Esophagus muscularis mucosa (tissue), 4 donors: ENCODE measurements at regions not wholly inside any gene's neighbourhood (a gene's known extent, or its start where the extent isn't known, plus 50 kb on each side); places are given as distances from the start of the nearest gene placed in this dataset.

Source experiments
- DNase-seq: peaks from one replicate; pipeline ENCODE4 v3.0.0-alpha.2; 2017; ENCODE audit errors: extremely low spot score
- H3K27ac ChIP-seq, 4 donors: fragments of 200-600 bp; sonication (generic); replicated peaks in 1 of 4; 1 replicate in 3 of 4; 2 replicates in 1 of 4; pipeline ENCODE4 v1.5.1; 2016 to 2019; ENCODE audit warnings: mild to moderate bottlenecking in 1 of 4
- H3K27me3 ChIP-seq, 4 donors: fragments of 200-600 bp; sonication (generic); one replicate each; pipeline versions ENCODE4 v1.5.1 to v1.6.0; 2016 to 2019
- H3K36me3 ChIP-seq, 4 donors: fragments of 200-600 bp; sonication (generic); one replicate each; pipeline ENCODE4 v1.5.1; 2016 to 2019
- H3K4me1 ChIP-seq, 4 donors: fragments of 200-600 bp; sonication (generic); one replicate each; pipeline ENCODE4 v1.5.1; 2016 to 2019
- H3K4me3 ChIP-seq, 4 donors: fragments of 200-600 bp; sonication (generic); 1 replicate in 2 of 4; 2 replicates in 2 of 4; pipeline ENCODE4 v1.5.1; 2016 to 2019; ENCODE audit warnings: mild to moderate bottlenecking in 4 of 4, moderate library complexity in 1 of 4
- H3K9me3 ChIP-seq, 4 donors: fragments of 200-600 bp; sonication (generic); 1 replicate in 3 of 4; 2 replicates in 1 of 4; pipeline ENCODE4 v1.5.1; 2016 to 2019
- EP300 ChIP-seq: sonication (generic); formaldehyde crosslinking; IDR thresholded peaks from one replicate; pipeline ENCODE4 v1.6.1; 2017; ENCODE audit warnings: antibody characterized with exemption
- POLR2A ChIP-seq: fragments of 450-650 bp; IDR thresholded peaks from one replicate; pipeline ENCODE4 v1.6.1; 2017; ENCODE audit warnings: antibody characterized with exemption, moderate library complexity, mild to moderate bottlenecking, low read depth
- POLR2AphosphoS5 ChIP-seq, 2 donors: sonication (generic); formaldehyde crosslinking; IDR thresholded peaks; one replicate each; pipeline ENCODE4 v1.6.1; 2017; ENCODE audit warnings: antibody characterized with exemption in 2 of 2
- WGBS: methylation state at CpG from one replicate; pipeline ENCODE4 v1.1.5; 2018; 5-methylcytosine and 5-hydroxymethylcytosine counted together
- intact Hi-C: fragments of 100-400 bp; cut with DNase I; formaldehyde crosslinking; loops from one replicate; pipeline ENCODE4 v1.15.1; 2023
- TF ChIP-seq, protein P1 (sequence below), 3 experiments: fragments of 200-600 bp in 2 of 3; fragments of 450-650 bp in 1 of 3; sonication (generic) in 2 of 3; IDR thresholded peaks; one replicate each; pipeline ENCODE4 v1.5.1; 2017 to 2019; ENCODE audit warnings: antibody characterized with exemption in 3 of 3, mild to moderate bottlenecking in 2 of 3, moderate library complexity in 1 of 3

DNA sequence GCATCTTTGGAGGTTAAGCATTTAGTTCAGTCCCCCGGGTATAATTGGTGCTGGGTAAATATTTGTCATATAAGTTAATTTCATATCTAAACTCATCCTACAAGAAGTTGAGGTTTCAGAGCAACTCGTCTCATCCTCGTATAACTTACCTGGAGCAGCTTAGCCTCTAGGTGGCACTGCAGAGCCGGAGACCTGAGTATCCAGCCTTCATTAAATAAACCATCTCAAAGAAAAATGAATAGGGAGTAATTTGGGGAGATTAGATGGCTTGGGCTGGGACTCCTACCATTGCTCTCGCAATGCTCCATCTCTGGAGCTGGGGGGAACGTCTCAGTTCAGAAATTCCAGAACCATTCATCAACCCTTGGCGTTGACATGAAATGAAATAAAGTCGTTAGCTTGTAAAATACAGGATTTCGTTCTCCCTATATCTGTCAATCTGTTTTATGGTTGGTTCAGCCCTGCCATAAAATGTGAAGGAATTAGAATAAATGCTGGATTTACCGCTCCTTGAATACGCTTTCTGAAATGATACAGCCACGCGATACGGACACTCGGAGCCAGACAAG is 122.9 kb upstream of the TMEM132D start:
- Histone ChIP-seq H3K4me3 (no peak overlapping the region), H3K9me3 (no peaks in the 10 kb centered on the region), H3K4me1 (no peaks in the 10 kb centered on the region), H3K36me3 (no peaks in the 10 kb centered on the region), H3K27ac (no peak overlapping the region), H3K27me3 (peaks cover 0 to 62% (median 0%) of the 10 kb centered on the region in 4 donors)
- no peak for DNase-seq
- TF ChIP-seq, protein P1, sequence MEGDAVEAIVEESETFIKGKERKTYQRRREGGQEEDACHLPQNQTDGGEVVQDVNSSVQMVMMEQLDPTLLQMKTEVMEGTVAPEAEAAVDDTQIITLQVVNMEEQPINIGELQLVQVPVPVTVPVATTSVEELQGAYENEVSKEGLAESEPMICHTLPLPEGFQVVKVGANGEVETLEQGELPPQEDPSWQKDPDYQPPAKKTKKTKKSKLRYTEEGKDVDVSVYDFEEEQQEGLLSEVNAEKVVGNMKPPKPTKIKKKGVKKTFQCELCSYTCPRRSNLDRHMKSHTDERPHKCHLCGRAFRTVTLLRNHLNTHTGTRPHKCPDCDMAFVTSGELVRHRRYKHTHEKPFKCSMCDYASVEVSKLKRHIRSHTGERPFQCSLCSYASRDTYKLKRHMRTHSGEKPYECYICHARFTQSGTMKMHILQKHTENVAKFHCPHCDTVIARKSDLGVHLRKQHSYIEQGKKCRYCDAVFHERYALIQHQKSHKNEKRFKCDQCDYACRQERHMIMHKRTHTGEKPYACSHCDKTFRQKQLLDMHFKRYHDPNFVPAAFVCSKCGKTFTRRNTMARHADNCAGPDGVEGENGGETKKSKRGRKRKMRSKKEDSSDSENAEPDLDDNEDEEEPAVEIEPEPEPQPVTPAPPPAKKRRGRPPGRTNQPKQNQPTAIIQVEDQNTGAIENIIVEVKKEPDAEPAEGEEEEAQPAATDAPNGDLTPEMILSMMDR (IDR thresholded peaks at IDR 0.05): peak in 2 of 3 experiments; percentile 20 to 32
- TF ChIP-seq EP300: no peak
- intact Hi-C loops: no loop called here
- 58% methylated on average over 15 of the region's 15 CpGs for WGBS

- 23% methylated on average over 1 of the region's 1 CpG for WGBS
- no peaks in the 10 kb centered on the region for H3K4me1 ChIP-seq
Observed at GRCh38 chr12:130027798-130028197, 124.0 kb upstream of the TMEM132D start.

GRCh38 chr12:130029151-130029550 is 125.3 kb upstream of the TMEM132D start:
- Histone ChIP-seq H3K36me3 (no peaks in the 10 kb centered on the region), H3K27ac (no peak overlapping the region), H3K27me3 (peaks cover 0 to 70% (median 0%) of the 10 kb centered on the region in 4 donors), H3K4me1 (no peaks in the 10 kb centered on the region), H3K4me3 (no peak overlapping the region), H3K9me3 (no peaks in the 10 kb centered on the region)
- 70% methylated on average over 13 of the region's 13 CpGs for WGBS
- TF ChIP-seq POLR2A: no peak
- TF ChIP-seq POLR2AphosphoS5 (IDR thresholded peaks at IDR 0.05): no peak
- TF ChIP-seq EP300: no peak
- TF ChIP-seq, protein P1 (IDR thresholded peaks at IDR 0.05): no peak
- DNase-seq: no peak
- intact Hi-C loops: no loop called here

More at GRCh38 chr12:130027798-130028197, 124.0 kb upstream of the TMEM132D start:
- H3K36me3 ChIP-seq: no peaks in the 10 kb centered on the region
- H3K27me3 ChIP-seq: peaks cover 0 to 73% (median 0%) of the 10 kb centered on the region in 4 donors
- TF ChIP-seq, protein P1 (IDR thresholded peaks at IDR 0.05): no peak
- TF ChIP-seq POLR2A (no peak), EP300 (no peak), POLR2AphosphoS5 (IDR thresholded peaks at IDR 0.05) (no peak)
- intact Hi-C loops: no loop called here
- H3K4me3 ChIP-seq: no peak overlapping the region
- no peak for DNase-seq
- H3K9me3 ChIP-seq: no peaks in the 10 kb centered on the region
- no peak overlapping the region for H3K27ac ChIP-seq

DNA sequence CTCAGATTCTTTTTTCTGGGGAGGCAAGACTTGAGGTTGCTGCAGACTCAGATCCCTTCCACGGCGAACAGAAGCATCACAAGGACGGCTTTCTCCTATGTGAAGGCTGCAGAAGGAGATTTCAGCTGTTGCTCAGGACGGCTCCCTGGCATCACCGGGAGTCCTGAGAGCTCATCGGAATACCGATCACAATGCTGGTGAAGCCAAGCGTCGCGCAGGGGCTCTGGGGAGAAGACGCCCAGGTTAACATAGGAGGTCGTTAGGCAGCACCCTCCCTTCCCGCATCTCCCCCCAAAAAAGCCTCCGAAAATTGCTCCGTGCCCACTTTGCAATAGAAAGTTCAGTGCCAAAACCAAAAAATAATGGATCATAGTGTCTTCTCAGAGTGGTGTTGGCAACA is 127.2 kb upstream of the TMEM132D start:
- no peaks in the 10 kb centered on the region for H3K4me1 ChIP-seq
- TF ChIP-seq, protein P1 (IDR thresholded peaks at IDR 0.05): no peak
- no peak for TF ChIP-seq POLR2AphosphoS5 (IDR thresholded peaks at IDR 0.05)
- no peak for TF ChIP-seq POLR2A
- TF ChIP-seq EP300: no peak
- H3K27ac ChIP-seq: no peak overlapping the region
- 72% methylated on average over 15 of the region's 15 CpGs for WGBS
- no peaks in the 10 kb centered on the region for H3K36me3 ChIP-seq
- intact Hi-C loops: no loop called here
- H3K27me3 ChIP-seq: peaks cover 0 to 72% (median 0%) of the 10 kb centered on the region in 4 donors
- no peak for DNase-seq
- no peak overlapping the region for H3K4me3 ChIP-seq
- no peaks in the 10 kb centered on the region for H3K9me3 ChIP-seq

DNA sequence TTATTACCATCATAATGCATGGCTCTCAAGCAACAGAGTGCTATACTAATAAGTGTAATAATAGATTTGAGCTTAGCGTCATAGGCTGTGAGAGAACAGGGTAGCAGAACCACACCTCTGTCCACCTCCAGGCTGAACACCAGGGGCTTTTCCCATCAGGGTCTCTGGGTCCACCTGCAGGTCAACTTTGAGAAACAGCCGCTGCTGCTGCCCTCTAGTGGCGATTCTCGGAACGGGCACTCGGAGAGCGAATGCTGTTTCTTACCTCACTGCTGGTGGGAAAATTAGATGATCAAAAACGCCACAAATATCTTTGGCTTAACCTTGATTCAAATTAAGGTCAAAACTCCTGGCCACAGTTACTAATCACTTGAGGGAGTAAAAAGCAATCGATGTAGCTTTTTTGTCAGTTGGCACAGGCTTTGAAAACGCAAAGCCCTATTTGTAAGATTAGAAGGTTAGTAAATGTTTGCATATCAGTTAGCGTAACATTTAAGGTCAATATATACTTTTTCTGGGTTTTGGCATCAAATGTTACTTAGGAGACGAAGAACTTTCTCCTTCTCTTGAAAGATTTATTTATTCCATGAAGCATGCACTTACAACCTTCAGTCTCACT is 127.9 kb upstream of the TMEM132D start:
- intact Hi-C loops: no loop called here
- H3K36me3 ChIP-seq: no peaks in the 10 kb centered on the region
- WGBS: 43% methylated on average over 6 of the region's 12 CpGs
- no peaks in the 10 kb centered on the region for H3K4me1 ChIP-seq
- DNase-seq: no peak
- H3K4me3 ChIP-seq: no peak overlapping the region
- H3K9me3 ChIP-seq: no peaks in the 10 kb centered on the region
- H3K27ac ChIP-seq: no peak overlapping the region
- peaks cover 0 to 71% (median 0%) of the 10 kb centered on the region in 4 donors for H3K27me3 ChIP-seq
- TF ChIP-seq EP300: no peak
- TF ChIP-seq, protein P1 (IDR thresholded peaks at IDR 0.05): peak; percentile 47 to 85 (median 62)
- no peak for TF ChIP-seq POLR2A
- no peak for TF ChIP-seq POLR2AphosphoS5 (IDR thresholded peaks at IDR 0.05)
